ENCODE measurements at regions not wholly inside any gene's neighbourhood (a gene's known extent, or its start where the extent isn't known, plus 50 kb on each side); places are given as distances from the start of the nearest gene placed in this dataset.

DNA sequence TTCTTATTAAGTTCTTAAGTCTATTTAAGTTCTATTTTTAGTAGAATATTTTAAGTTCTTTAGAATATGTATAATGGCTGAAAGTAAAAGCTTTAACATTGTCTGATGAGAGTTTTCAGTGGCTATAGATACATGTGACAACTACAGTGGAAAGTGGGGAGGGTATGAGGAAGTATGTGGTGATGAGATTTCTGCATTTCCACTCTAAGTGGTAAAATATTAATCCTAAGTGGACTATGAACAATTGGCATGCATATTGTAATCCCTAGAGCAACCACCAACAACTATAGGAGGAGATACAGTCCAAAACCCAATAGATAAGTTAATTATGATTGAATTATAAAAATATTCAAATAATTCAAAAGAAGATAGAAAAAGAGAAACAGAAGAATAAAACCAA, 183.6 kb downstream of the GADD45G start:
- TF ChIP-seq ZNF274 (IDR thresholded peaks at IDR 0.05; ENCODE audit: borderline replicate concordance, extremely low read depth, low read length): no peak
- TF ChIP-seq EGR1 (IDR thresholded peaks at IDR 0.05; ENCODE audit: borderline replicate concordance, low read depth, low read length): no peak
- TF ChIP-seq RFX5 (IDR thresholded peaks at IDR 0.05; ENCODE audit: borderline replicate concordance, low read depth, low read length): no peak
- TF ChIP-seq GTF2F1 (IDR thresholded peaks at IDR 0.05; ENCODE audit: borderline replicate concordance, low read depth, low read length): no peak
- TF ChIP-seq EP300 (IDR thresholded peaks at IDR 0.05; ENCODE audit: borderline replicate concordance in 1 of 2, low read depth in 2 of 2, low read length in 2 of 2): no peak
- no peak for TF ChIP-seq TCF12 (IDR thresholded peaks at IDR 0.05; ENCODE audit: low read depth, low read length)
- TF ChIP-seq EZH2 (IDR thresholded peaks at IDR 0.05; ENCODE audit: low read depth, low read length, severe bottlenecking): no peak
- TF ChIP-seq, protein P1, sequence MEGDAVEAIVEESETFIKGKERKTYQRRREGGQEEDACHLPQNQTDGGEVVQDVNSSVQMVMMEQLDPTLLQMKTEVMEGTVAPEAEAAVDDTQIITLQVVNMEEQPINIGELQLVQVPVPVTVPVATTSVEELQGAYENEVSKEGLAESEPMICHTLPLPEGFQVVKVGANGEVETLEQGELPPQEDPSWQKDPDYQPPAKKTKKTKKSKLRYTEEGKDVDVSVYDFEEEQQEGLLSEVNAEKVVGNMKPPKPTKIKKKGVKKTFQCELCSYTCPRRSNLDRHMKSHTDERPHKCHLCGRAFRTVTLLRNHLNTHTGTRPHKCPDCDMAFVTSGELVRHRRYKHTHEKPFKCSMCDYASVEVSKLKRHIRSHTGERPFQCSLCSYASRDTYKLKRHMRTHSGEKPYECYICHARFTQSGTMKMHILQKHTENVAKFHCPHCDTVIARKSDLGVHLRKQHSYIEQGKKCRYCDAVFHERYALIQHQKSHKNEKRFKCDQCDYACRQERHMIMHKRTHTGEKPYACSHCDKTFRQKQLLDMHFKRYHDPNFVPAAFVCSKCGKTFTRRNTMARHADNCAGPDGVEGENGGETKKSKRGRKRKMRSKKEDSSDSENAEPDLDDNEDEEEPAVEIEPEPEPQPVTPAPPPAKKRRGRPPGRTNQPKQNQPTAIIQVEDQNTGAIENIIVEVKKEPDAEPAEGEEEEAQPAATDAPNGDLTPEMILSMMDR (IDR thresholded peaks at IDR 0.05; ENCODE audit: control extremely low read depth in 1 of 3, insufficient read depth in 1 of 3, low read depth in 1 of 3, low read length in 3 of 3): no peak
- no peak for TF ChIP-seq CREB1 (IDR thresholded peaks at IDR 0.05)
- no peak for TF ChIP-seq BRCA1 (IDR thresholded peaks at IDR 0.05; ENCODE audit: low read depth, low read length)
- no peak for TF ChIP-seq RAD21 (IDR thresholded peaks at IDR 0.05 in 1 of 2, conservative IDR thresholded peaks at IDR 0.05 in 1 of 2; ENCODE audit: low read depth in 2 of 2, low read length in 2 of 2)
- TF ChIP-seq CEBPB (IDR thresholded peaks at IDR 0.05; ENCODE audit: low read depth, low read length): no peak

Measured in H1 (cell line).